Vagina (tissue), 2 donors: ENCODE measurements at regions not wholly inside any gene's neighbourhood (a gene's known extent, or its start where the extent isn't known, plus 50 kb on each side); places are given as distances from the start of the nearest gene placed in this dataset.
"Not testable (repeated sequence)": the region's sequence is repeated elsewhere in the genome, so short reads cannot be mapped to it uniquely, and the experiment has no call there.

Experiments
- POLR2A ChIP-seq, 2 donors: fragments of 450-650 bp; IDR thresholded peaks; one replicate each; pipeline ENCODE4 v1.6.1; 2017; ENCODE audit warnings: antibody characterized with exemption in 2 of 2, mild to moderate bottlenecking in 2 of 2, moderate library complexity in 2 of 2
- POLR2AphosphoS5 ChIP-seq, 2 donors: sonication (generic); formaldehyde crosslinking; IDR thresholded peaks; one replicate each; pipeline ENCODE4 v1.9.0; 2017; ENCODE audit warnings: antibody characterized with exemption in 2 of 2, mild to moderate bottlenecking in 2 of 2, low read depth in 1 of 2; ENCODE audit not compliant: insufficient read depth in 1 of 2
- TF ChIP-seq, protein P1 (sequence below), 3 experiments: fragments of 450-650 bp in 2 of 3; fragments of 200-600 bp in 1 of 3; sonication (generic) in 1 of 3; IDR thresholded peaks; one replicate each; pipeline ENCODE4 v1.5.1; 2017 to 2019; ENCODE audit warnings: antibody characterized with exemption in 3 of 3, mild to moderate bottlenecking in 2 of 3, moderate library complexity in 2 of 3

DNA sequence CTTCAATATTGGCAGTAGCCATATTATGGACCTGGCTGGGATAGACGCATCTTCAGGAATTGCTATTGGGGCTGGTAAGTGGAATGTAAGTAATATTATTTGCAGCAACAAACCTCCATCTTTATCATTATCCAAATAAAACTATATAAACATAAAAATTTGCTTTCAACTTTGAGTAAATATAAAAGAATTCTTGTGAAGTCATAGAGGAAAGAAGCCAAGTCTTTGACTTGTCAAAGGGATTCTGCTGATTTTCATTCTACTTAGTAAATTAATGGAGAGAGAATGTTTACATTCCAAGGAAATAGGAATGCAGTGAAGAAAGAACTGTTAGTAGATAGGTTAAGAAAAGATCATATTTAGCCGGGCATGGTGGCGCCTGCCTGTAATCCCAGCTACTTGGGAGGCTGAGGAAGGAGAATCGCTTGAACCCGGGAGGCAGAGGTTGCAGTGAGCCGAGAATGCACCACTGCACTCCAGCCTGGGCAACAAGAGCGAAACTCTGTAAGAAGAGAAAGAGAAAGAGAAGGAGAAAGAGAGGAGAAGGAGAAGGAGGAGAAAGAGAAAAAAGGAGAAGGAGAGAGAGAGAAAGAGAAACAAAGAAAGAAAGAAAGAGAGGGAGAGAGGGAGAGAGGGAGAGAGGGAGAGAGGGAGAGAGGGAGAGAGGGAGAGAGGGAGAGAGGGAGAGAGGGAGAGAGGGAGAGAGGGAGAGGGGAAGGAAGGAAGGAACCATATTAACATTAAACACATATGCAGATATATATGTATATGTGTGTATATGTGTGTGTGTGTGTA, 79.4 kb upstream of the GNAZ start:
- TF ChIP-seq, protein P1, sequence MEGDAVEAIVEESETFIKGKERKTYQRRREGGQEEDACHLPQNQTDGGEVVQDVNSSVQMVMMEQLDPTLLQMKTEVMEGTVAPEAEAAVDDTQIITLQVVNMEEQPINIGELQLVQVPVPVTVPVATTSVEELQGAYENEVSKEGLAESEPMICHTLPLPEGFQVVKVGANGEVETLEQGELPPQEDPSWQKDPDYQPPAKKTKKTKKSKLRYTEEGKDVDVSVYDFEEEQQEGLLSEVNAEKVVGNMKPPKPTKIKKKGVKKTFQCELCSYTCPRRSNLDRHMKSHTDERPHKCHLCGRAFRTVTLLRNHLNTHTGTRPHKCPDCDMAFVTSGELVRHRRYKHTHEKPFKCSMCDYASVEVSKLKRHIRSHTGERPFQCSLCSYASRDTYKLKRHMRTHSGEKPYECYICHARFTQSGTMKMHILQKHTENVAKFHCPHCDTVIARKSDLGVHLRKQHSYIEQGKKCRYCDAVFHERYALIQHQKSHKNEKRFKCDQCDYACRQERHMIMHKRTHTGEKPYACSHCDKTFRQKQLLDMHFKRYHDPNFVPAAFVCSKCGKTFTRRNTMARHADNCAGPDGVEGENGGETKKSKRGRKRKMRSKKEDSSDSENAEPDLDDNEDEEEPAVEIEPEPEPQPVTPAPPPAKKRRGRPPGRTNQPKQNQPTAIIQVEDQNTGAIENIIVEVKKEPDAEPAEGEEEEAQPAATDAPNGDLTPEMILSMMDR (IDR thresholded peaks at IDR 0.05), result not testable (repeated sequence)
- not testable (repeated sequence) for TF ChIP-seq POLR2A (IDR thresholded peaks at IDR 0.05); POLR2AphosphoS5 (IDR thresholded peaks at IDR 0.05; ENCODE audit: insufficient read depth in 1 of 2, low read depth in 1 of 2)
